GM21576 (cell line): ENCODE measurements at regions not wholly inside any gene's neighbourhood (a gene's known extent, or its start where the extent isn't known, plus 50 kb on each side); places are given as distances from the start of the nearest gene placed in this dataset.
"Not testable (repeated sequence)": the region's sequence is repeated elsewhere in the genome, so short reads cannot be mapped to it uniquely, and the experiment has no call there.

Source experiments
- ATAC-seq: cut with Tn5 transposase; IDR thresholded peaks from one replicate; pipeline ENCODE4 v1.9.1; 2021; ENCODE audit warnings: mild to moderate bottlenecking, moderate library complexity; ENCODE audit not compliant: unreplicated experiment

DNA sequence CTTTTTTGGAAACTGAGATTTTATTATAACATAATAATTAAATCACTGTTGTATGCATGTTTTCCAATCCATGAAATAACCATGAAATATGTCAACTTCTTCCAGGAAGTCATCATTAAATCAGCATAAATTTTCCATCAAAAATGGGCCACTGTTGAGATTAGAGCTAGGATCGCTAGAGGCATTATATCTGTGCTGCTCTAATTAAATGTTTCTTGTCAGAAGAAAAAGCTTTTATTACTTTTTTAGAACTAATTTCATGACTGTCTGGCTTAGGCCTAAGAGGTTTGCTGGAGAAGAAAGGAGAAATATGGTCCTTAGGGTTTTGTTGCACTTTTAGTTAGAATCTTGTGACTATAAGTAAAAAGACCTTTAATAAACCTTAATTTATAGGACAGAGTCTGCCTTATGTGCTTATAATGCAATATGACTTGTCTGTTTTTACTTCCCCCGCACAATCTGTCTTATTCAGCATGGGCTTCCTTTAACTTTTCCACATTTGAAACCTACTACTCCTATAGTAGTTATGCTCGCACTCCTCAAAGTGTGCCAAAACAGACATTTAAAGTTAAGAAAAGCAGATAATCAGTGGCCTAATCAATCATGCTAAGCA is 363.4 kb upstream of the GCFC2 start:
- no peak for ATAC-seq

GRCh38 chr2:76050196-76050595 is 339.5 kb upstream of the GCFC2 start:
- no peak for ATAC-seq

DNA sequence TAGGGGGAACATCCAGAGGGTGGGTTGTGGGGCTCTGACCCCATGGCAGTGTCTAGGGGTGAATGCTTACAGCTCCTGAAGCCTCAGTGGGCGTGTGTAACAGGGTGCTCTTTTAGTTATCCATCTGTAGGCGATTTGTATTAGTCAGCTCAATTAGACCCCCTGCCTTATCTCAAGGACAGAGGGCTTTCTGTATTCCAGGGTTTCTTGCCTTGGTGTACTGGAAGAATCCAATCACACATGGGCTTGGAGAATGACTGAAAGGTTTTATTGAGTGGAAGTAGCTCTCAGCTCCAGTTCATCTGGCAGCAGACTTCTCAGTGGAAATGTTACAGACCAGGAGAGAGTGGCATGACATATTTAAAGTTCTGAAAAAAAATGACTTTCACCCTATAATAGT is 334.0 kb upstream of the GCFC2 start:
- ATAC-seq, result no peak

GRCh38 chr2:76039505-76039904 is 328.8 kb upstream of the GCFC2 start:
- no peak for ATAC-seq

GRCh38 chr2:76027761-76028160 is 317.0 kb upstream of the GCFC2 start:
- ATAC-seq, result no peak

- no peak for ATAC-seq
These were observed 308.4 kb upstream of the GCFC2 start for GRCh38 chr2:76019128-76019527.

- ATAC-seq, result no peak
These were observed 298.8 kb upstream of the GCFC2 start for GRCh38 chr2:76009484-76009883.

- peak; percentile 47 for ATAC-seq
These were observed 297.4 kb upstream of the GCFC2 start for GRCh38 chr2:76008001-76008702.

DNA sequence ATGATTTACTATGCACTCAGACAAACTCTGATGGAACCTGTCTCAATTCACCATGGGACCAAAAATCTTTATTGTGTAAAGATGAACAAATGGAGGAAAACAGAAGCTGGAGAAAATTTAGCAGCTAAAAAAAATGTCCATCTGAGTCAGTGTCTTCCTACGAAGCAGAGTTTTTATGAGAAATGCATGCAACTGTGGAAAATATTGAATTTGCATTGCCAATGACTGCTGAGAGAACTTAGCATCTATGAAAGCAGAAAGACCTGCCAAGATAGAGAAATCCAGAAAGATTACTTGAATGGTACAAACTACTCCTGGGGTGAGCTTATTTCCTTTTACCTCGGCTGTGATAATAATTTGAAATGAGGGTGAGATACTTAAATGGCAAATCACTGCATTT is 289.7 kb upstream of the GCFC2 start:
- no peak for ATAC-seq

- no peak for ATAC-seq
These were observed 287.7 kb upstream of the GCFC2 start for GRCh38 chr2:75998451-75998850.

DNA sequence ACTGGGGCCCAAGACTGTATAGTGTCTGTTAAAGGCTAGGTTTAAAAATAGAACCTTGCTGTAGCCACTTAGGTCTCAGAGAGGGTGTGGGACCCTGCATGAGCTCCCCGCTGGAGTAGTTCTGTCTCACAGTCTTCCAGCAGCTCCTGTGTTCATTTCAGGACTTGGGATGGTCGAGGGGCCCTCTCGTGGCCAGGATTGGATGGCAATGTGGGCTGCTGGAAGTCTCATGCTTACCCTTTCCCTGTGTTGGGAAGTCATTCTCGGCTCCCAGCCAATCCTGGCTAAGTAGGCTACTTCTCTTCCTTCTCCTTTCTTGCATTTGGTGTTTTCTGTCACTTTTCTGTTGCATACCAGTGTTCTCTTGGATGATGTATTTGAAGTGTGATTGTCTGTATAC is 284.0 kb upstream of the GCFC2 start:
- no peak for ATAC-seq

DNA sequence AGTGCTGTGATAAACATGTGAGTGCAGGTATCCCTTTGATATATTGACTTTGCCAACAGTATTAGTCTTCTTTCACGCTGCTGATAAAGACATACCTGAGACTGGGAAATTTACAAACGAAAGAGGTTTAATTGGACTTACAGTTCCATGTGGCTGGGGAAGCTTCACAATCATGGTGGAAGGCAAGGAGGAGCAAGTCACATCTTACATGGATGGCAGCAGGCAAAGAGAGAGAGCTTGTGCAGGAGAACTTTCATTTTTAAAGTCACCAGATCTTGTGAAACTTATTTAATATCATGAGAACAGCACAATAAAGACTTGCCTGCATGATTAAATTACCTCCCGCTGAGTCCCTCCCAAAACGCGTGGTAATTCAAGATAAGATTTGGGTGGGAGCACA is 277.9 kb upstream of the GCFC2 start:
- ATAC-seq, result not testable (repeated sequence)

- ATAC-seq, result no peak
These were observed 275.9 kb upstream of the GCFC2 start for GRCh38 chr2:75986617-75987016.

DNA sequence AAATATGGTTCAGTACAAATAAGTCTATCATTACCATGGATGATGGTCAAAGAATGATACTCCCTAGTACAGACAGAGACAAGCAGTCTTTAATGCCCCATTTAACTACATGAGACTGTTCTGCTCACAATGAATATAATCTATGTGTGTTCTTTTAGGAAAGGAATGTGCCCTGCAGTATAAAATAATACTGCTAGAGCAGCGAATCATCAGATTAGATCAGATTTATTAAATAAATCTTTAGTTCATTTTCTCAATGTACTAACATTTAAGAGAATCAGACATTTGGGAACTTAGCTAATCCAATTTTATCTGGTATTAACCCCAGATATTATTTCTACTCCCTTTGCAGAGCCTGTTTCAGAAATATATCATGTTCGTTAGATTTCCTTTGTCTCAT is 272.0 kb upstream of the GCFC2 start:
- ATAC-seq, result no peak

DNA sequence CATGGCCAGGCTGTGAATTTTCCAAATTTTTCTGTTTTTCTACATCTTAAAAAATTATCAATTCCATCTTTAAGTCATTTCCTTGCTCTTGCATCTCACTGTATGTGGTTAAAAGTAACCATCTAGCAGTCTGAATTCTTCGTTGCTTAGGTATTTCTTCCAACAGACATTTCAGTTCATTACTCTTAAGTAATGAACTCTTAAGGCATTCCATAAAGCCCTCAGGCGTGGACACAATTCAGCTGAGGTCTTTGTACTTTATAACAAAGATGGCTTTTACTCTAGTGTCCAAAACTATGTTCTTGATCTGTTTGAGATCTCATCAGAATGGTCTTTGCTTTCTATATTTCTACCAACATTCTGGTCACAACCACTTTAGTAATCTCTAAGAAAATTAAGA is 253.9 kb upstream of the GCFC2 start:
- no peak for ATAC-seq

GRCh38 chr2:75960472-75961009 is 249.8 kb upstream of the GCFC2 start:
- no peak for ATAC-seq

DNA sequence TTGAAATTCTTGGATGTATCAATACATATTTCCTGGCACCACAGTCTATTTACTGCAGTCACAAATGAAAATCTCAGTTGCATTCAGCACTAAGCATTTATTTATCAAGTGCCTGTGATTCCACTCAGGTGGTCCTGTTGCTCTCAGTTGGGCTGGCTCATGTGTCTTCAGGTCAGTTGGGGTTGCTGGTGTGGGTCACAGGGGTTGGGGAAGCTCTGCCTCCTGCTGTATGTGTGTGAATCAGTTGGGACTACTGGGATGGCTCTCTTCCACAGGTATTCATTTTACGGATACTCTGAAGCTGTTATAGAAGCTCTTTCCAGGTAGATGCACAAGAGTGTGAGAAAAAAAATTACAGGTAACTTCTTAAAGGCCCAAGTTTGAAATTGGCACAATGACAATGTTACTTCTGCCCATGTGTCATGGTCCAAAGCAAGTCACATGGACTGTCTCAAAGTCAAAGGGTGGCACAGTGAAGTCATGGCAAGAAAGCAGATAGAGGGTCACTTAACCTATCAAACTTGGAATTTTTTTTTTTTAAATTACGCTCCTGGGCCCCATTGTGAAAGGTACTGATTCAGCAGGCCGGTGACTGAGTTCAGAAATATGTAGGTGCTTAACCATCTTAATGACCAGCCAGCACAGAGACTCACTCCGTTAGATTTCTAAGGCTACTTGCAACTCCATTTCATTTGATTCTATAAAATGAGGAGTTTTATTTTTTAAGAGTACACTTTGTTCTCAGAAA is 249.2 kb upstream of the GCFC2 start:
- ATAC-seq, result no peak

GRCh38 chr2:75954761-75955160 is 244.0 kb upstream of the GCFC2 start:
- no peak for ATAC-seq

- no peak for ATAC-seq
These were observed 241.5 kb upstream of the GCFC2 start for GRCh38 chr2:75952173-75952572.

DNA sequence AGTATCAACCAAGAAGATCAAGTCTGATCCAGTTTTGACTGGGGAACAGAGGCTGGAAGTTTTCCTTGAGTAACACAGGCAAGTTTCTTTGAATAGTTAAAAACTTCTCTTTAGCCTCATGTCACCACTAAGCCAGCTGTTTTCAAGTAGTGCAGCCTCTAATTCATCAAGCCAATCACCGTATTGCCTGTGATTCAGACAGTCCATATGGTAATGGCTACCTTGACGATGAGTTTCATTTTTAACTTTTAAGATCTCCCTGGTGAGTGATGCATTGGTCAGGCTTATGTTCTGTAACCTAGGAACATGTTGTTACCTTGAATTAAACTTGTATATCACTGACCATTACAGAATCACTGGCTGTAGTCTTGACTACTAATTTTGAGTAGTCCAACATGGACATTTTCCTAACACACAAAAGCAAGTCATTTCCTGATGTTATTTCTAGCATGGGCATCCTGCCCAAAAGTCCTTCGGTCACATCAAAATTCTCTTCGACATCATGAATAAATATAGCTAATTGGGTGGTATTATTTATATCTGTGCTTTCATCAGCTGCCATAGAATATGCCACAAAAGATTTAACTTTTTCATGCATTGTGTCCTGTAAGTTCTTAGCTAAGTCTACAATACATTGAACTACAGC is 238.8 kb upstream of the GCFC2 start:
- no peak for ATAC-seq

DNA sequence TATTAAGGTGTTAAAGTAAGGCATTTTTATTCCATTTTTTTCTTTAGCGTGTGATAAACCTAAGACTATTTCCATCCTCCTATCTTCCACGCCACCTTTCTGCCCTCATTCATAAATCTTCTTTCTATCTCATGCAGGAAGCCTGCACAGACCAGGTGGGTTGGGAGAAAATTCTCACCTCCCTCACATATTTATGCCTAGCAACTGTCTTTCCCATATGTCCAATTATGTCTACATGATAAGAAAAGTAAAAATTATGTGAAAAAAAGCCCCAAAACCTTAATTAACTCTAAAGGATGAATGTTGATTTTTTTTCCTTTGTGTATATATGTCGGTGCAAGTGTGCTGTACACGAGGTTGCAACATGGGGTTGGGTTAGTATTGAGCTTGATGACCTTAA is 225.6 kb upstream of the GCFC2 start:
- ATAC-seq, result no peak
